DOHH2 (cell line): ENCODE measurements at regions not wholly inside any gene's neighbourhood (a gene's known extent, or its start where the extent isn't known, plus 50 kb on each side); places are given as distances from the start of the nearest gene placed in this dataset.

ENCODE experiments used
- H3F3A ChIP-seq: fragments of 200-600 bp; sonication (generic), shearing (Covaris generic); 2 replicates; pipeline ENCODE4 v1.6.0; 2016; ENCODE audit warnings: antibody characterized with exemption, mild to moderate bottlenecking; ENCODE audit not compliant: control insufficient read depth, insufficient read depth
- H3K27ac ChIP-seq: fragments of 200-600 bp; sonication (generic); 2 replicates; pipeline ENCODE4 v1.5.1; 2014; ENCODE audit warnings: low read depth, mild to moderate bottlenecking, low read length, moderate library complexity
- H3K27me3 ChIP-seq: fragments of 200-600 bp; sonication (generic); 2 replicates; pipeline ENCODE4 v1.6.1; 2014; ENCODE audit warnings: mild to moderate bottlenecking, low read length, mixed read lengths; ENCODE audit not compliant: control insufficient read depth
- H3K36me3 ChIP-seq: fragments of 200-600 bp; sonication (generic); 2 replicates; pipeline ENCODE4 v1.6.1; 2014; ENCODE audit warnings: mild to moderate bottlenecking, low read length, moderate library complexity, mixed read lengths; ENCODE audit not compliant: control insufficient read depth
- H3K4me1 ChIP-seq: fragments of 200-600 bp; sonication (generic); 2 replicates; pipeline ENCODE4 v1.6.1; 2014; ENCODE audit warnings: mild to moderate bottlenecking, low read length, mixed read lengths; ENCODE audit not compliant: control insufficient read depth
- H3K4me2 ChIP-seq: fragments of 200-600 bp; sonication (generic); 2 replicates; pipeline ENCODE4 v1.6.0; 2014; ENCODE audit warnings: mild to moderate bottlenecking, low read length, moderate library complexity
- H3K4me3 ChIP-seq: fragments of 200-600 bp; sonication (generic); 2 replicates; pipeline ENCODE4 v1.5.1; 2014; ENCODE audit warnings: mild to moderate bottlenecking, low read length, mixed read lengths
- H3K79me2 ChIP-seq: fragments of 200-600 bp; sonication (generic); 2 replicates; pipeline ENCODE4 v1.6.1; 2014; ENCODE audit warnings: mild to moderate bottlenecking, low read length, mixed read lengths; ENCODE audit not compliant: control insufficient read depth
- H3K9me2 ChIP-seq: fragments of 200-600 bp; sonication (generic); replicated peaks from 2 replicates; pipeline ENCODE4 v1.6.1; 2014; ENCODE audit warnings: mild to moderate bottlenecking, low read length, mixed read lengths; ENCODE audit not compliant: control insufficient read depth
- H3K9me3 ChIP-seq: fragments of 200-600 bp; sonication (generic); 2 replicates; pipeline ENCODE4 v1.6.1; 2014; ENCODE audit warnings: antibody characterized with exemption, low read length, mixed read lengths; ENCODE audit not compliant: control insufficient read depth, insufficient read depth
- H4K20me1 ChIP-seq: fragments of 200-600 bp; sonication (generic); 2 replicates; pipeline ENCODE4 v1.6.0; 2014; ENCODE audit warnings: low read depth, mild to moderate bottlenecking, antibody characterized with exemption, low read length, moderate library complexity; ENCODE audit not compliant: control insufficient read depth, insufficient read depth
- CTCF ChIP-seq: fragments of 200-600 bp; sonication (generic); IDR thresholded peaks from one replicate; pipeline ENCODE4 v1.5.1; 2014; ENCODE audit warnings: antibody characterized with exemption, mild to moderate bottlenecking, low read depth, low read length; ENCODE audit not compliant: poor library complexity, severe bottlenecking
- EZH2phosphoT487 ChIP-seq: fragments of 200-600 bp; sonication (generic); IDR thresholded peaks from 2 replicates; pipeline ENCODE4 v1.6.1; 2017; ENCODE audit warnings: borderline replicate concordance, mild to moderate bottlenecking, antibody characterized with exemption, low read length, moderate library complexity, mixed read lengths

- no peaks in the 10 kb centered on the region for H3K9me2 ChIP-seq
- TF ChIP-seq CTCF (no peak), EZH2phosphoT487 (no peak)
- H3K9me3 ChIP-seq = no peaks in the 10 kb centered on the region; the same call in 1 of the 2 replicates
- no peaks in the 10 kb centered on the region for H3K79me2 ChIP-seq
- no peaks in the 10 kb centered on the region for H3K4me1 ChIP-seq
- no peaks in the 10 kb centered on the region for H3K27me3 ChIP-seq
- no peaks in the 10 kb centered on the region for H3K36me3 ChIP-seq
- H3K4me3 ChIP-seq = no peak overlapping the region
- H3F3A ChIP-seq = no peaks in the 10 kb centered on the region
- H3K4me2 ChIP-seq = no peak overlapping the region
- no peaks in the 10 kb centered on the region for H4K20me1 ChIP-seq
- H3K27ac ChIP-seq = no peak overlapping the region
Observed at GRCh38 chr4:92182736-92183407, 120.9 kb upstream of the GRID2 start.

GRCh38 chr4:92183825-92184224, 119.9 kb upstream of the GRID2 start:
- H3K4me1 ChIP-seq = no peaks in the 10 kb centered on the region
- H3K27ac ChIP-seq = no peak overlapping the region
- no peaks in the 10 kb centered on the region for H3K9me2 ChIP-seq
- no peaks in the 10 kb centered on the region for H3F3A ChIP-seq
- no peaks in the 10 kb centered on the region for H3K79me2 ChIP-seq
- H3K36me3 ChIP-seq = no peaks in the 10 kb centered on the region
- H3K27me3 ChIP-seq = no peaks in the 10 kb centered on the region
- H4K20me1 ChIP-seq = no peaks in the 10 kb centered on the region
- no peak overlapping the region for H3K4me3 ChIP-seq
- TF ChIP-seq CTCF (no peak), EZH2phosphoT487 (no peak)
- H3K4me2 ChIP-seq = no peak overlapping the region
- H3K9me3 ChIP-seq = no peaks in the 10 kb centered on the region; the same call in 1 of the 2 replicates

GRCh38 chr4:92184566-92184965, 119.2 kb upstream of the GRID2 start:
- Histone ChIP-seq H3K4me3 (no peak overlapping the region), H3K4me2 (no peak overlapping the region), H4K20me1 (no peaks in the 10 kb centered on the region), H3K9me2 (no peaks in the 10 kb centered on the region), H3K79me2 (no peaks in the 10 kb centered on the region), H3K27ac (no peak overlapping the region), H3K9me3 (no peaks in the 10 kb centered on the region; the same call in 1 of the 2 replicates), H3K36me3 (no peaks in the 10 kb centered on the region), H3K27me3 (no peaks in the 10 kb centered on the region), H3K4me1 (no peaks in the 10 kb centered on the region), H3F3A (no peaks in the 10 kb centered on the region)
- TF ChIP-seq CTCF (no peak), EZH2phosphoT487 (no peak)
